K562 (cell line): ENCODE measurements at regions not wholly inside any gene's neighbourhood (a gene's known extent, or its start where the extent isn't known, plus 50 kb on each side); places are given as distances from the start of the nearest gene placed in this dataset.

ENCODE experiments used
- CSDE1 ChIP-seq, 2 experiments: fragments of 450-650 bp; IDR thresholded peaks; 2 replicates each; pipeline ENCODE4 v1.6.1; 2016; ENCODE audit warnings: mild to moderate bottlenecking in 1 of 2
- ZNF644 ChIP-seq: fragments of 200-800 bp; sonication (Bioruptor generic); IDR thresholded peaks from 2 replicates; pipeline ENCODE4 v1.6.1; 2016; ENCODE audit warnings: low read depth, missing genetic modification characterization, missing compliant biosample characterization
- ZNF75A ChIP-seq: fragments of 450-650 bp; formaldehyde crosslinking; IDR thresholded peaks from 2 replicates; pipeline ENCODE4 v1.4.0; 2020; ENCODE audit warnings: mild to moderate bottlenecking
- TF ChIP-seq, protein P1 (sequence below): fragments of 450-650 bp; IDR thresholded peaks from 2 replicates; pipeline ENCODE4 v1.6.1; 2016; ENCODE audit warnings: mild to moderate bottlenecking, moderate library complexity

DNA sequence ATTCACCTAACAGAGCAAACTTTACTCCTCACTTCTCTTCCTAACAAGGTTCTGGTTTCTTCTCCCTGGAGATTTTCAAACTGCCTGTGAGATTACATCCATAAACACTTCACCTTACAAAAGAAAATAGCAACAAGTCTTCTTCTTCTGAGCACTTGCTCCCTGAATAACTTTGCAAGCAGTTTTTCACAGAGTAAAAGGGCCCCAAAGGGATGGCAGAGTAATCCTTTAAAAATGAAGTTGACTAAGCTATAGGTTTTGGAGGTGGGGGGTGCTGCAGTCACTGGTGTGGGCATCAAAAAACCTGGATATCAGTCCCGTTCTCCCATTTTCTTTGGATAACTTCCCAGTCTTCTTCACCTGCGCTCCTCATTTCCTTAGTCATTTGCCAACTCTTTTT, 484.9 kb downstream of the MIAT start (continued):
- TF ChIP-seq, protein P1, sequence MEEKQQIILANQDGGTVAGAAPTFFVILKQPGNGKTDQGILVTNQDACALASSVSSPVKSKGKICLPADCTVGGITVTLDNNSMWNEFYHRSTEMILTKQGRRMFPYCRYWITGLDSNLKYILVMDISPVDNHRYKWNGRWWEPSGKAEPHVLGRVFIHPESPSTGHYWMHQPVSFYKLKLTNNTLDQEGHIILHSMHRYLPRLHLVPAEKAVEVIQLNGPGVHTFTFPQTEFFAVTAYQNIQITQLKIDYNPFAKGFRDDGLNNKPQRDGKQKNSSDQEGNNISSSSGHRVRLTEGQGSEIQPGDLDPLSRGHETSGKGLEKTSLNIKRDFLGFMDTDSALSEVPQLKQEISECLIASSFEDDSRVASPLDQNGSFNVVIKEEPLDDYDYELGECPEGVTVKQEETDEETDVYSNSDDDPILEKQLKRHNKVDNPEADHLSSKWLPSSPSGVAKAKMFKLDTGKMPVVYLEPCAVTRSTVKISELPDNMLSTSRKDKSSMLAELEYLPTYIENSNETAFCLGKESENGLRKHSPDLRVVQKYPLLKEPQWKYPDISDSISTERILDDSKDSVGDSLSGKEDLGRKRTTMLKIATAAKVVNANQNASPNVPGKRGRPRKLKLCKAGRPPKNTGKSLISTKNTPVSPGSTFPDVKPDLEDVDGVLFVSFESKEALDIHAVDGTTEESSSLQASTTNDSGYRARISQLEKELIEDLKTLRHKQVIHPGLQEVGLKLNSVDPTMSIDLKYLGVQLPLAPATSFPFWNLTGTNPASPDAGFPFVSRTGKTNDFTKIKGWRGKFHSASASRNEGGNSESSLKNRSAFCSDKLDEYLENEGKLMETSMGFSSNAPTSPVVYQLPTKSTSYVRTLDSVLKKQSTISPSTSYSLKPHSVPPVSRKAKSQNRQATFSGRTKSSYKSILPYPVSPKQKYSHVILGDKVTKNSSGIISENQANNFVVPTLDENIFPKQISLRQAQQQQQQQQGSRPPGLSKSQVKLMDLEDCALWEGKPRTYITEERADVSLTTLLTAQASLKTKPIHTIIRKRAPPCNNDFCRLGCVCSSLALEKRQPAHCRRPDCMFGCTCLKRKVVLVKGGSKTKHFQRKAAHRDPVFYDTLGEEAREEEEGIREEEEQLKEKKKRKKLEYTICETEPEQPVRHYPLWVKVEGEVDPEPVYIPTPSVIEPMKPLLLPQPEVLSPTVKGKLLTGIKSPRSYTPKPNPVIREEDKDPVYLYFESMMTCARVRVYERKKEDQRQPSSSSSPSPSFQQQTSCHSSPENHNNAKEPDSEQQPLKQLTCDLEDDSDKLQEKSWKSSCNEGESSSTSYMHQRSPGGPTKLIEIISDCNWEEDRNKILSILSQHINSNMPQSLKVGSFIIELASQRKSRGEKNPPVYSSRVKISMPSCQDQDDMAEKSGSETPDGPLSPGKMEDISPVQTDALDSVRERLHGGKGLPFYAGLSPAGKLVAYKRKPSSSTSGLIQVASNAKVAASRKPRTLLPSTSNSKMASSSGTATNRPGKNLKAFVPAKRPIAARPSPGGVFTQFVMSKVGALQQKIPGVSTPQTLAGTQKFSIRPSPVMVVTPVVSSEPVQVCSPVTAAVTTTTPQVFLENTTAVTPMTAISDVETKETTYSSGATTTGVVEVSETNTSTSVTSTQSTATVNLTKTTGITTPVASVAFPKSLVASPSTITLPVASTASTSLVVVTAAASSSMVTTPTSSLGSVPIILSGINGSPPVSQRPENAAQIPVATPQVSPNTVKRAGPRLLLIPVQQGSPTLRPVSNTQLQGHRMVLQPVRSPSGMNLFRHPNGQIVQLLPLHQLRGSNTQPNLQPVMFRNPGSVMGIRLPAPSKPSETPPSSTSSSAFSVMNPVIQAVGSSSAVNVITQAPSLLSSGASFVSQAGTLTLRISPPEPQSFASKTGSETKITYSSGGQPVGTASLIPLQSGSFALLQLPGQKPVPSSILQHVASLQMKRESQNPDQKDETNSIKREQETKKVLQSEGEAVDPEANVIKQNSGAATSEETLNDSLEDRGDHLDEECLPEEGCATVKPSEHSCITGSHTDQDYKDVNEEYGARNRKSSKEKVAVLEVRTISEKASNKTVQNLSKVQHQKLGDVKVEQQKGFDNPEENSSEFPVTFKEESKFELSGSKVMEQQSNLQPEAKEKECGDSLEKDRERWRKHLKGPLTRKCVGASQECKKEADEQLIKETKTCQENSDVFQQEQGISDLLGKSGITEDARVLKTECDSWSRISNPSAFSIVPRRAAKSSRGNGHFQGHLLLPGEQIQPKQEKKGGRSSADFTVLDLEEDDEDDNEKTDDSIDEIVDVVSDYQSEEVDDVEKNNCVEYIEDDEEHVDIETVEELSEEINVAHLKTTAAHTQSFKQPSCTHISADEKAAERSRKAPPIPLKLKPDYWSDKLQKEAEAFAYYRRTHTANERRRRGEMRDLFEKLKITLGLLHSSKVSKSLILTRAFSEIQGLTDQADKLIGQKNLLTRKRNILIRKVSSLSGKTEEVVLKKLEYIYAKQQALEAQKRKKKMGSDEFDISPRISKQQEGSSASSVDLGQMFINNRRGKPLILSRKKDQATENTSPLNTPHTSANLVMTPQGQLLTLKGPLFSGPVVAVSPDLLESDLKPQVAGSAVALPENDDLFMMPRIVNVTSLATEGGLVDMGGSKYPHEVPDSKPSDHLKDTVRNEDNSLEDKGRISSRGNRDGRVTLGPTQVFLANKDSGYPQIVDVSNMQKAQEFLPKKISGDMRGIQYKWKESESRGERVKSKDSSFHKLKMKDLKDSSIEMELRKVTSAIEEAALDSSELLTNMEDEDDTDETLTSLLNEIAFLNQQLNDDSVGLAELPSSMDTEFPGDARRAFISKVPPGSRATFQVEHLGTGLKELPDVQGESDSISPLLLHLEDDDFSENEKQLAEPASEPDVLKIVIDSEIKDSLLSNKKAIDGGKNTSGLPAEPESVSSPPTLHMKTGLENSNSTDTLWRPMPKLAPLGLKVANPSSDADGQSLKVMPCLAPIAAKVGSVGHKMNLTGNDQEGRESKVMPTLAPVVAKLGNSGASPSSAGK: no peak
- TF ChIP-seq CSDE1 (IDR thresholded peaks at IDR 0.05) (no peak), ZNF644 (tag) (no peak), ZNF75A (no peak)
